GM23248 (cell line): ENCODE measurements at regions not wholly inside any gene's neighbourhood (a gene's known extent, or its start where the extent isn't known, plus 50 kb on each side); places are given as distances from the start of the nearest gene placed in this dataset.

Experiments used
- EZH2 ChIP-seq: fragments of 200-600 bp; sonication (generic); IDR thresholded peaks from 2 replicates; pipeline ENCODE4 v1.6.1; 2018; ENCODE audit warnings: antibody characterized with exemption, mild to moderate bottlenecking; ENCODE audit not compliant: insufficient read depth, poor library complexity, severe bottlenecking
- EZH2phosphoT487 ChIP-seq: fragments of 200-600 bp; sonication (generic); IDR thresholded peaks from 2 replicates; pipeline ENCODE4 v1.6.1; 2018; ENCODE audit warnings: antibody characterized with exemption, moderate library complexity, mild to moderate bottlenecking, low read depth; ENCODE audit not compliant: insufficient read depth

DNA sequence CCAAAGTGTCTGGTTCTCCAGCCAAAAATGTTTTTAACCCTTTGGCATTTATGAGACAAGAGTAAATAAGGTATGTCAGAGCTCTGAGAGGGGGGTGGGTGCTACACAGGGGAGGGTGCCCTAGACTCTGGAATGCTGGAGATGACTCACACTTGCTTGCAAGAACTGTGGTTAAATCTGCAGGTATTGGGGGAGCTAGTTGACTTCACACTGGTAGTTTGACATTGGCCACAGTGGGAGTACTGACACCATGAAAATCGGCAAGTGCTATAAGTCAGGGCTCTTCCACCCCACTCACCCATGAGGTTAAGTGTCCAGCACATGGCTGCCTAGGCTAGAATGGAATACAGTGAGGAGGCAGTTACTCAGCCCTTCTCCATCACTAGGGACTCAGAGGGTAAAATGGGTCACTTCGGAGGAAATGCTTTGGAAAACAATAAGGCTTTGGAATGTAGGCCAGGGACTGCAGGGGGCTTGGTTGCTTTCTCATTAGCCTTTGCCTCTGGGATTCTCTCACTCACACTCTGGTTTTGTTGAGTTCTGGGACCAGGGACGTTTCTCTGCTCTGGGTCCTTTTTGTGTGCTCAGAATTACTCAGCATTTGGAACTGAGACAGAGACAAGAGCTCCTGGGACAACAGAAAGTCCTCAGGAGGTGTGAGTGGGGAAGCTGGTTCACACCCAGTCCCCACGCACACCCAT is 91.6 kb downstream of the ACKR3 start:
- TF ChIP-seq EZH2 (no peak), EZH2phosphoT487 (no peak)
